Stimulated activated naive CD4-positive, alpha-beta T cell (primary cell): ENCODE measurements at regions not wholly inside any gene's neighbourhood (a gene's known extent, or its start where the extent isn't known, plus 50 kb on each side); places are given as distances from the start of the nearest gene placed in this dataset.
"Not testable (repeated sequence)": the region's sequence is repeated elsewhere in the genome, so short reads cannot be mapped to it uniquely, and the experiment has no call there.

ENCODE experiments used
- DNase-seq, 6 experiments: peaks; one replicate each; lab custom pipeline; 2025; lab: John Stamatoyannopoulos, UW

- DNase-seq, result not testable (repeated sequence)
Observed at GRCh38 chr6:82816243-82816642, 249.4 kb downstream of the UBE3D start.

DNA sequence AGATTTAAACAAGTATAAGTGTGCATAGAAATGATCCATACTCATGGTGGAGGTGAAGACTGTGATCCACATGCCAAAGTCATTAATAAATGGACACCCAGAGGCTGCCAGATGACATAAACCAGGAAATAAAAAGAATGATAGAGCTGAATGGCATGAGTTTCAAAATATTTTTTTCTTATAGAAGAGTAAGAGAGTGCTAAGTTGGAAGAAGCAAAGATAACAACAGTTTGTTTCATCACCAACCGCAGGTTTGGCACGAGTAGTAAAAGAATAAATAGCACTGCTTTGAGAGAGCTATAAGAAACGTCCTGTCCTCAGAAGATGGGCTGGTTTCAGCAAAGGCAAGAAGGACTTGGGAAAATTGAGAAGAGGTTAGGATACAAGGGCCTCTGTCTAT lies 246.9 kb downstream of the UBE3D start:
- no peak for DNase-seq

GRCh38 chr6:82823361-82823760 lies 242.3 kb downstream of the UBE3D start:
- DNase-seq, result no peak

GRCh38 chr6:82832811-82833210 lies 232.8 kb downstream of the UBE3D start:
- no peak for DNase-seq

DNA sequence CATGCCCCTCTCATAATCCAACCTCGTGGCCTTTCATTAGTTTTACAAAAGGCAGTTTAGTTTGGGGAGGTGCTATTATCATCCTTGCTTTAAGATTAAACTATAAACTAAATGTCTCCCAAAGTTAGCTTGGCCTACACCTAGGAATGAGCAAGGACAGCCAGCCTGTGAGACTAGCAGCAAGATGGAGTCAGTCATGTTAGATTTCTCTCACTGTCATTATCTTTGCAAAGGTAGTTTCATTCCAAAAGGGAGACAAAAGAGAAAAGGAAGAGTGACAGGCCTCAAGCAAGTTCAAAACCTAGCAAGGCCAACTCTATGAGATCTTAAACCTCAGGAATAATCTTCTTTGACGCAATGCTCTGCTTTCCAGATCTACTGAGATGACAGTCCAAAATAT lies 232.2 kb downstream of the UBE3D start:
- no peak for DNase-seq

DNA sequence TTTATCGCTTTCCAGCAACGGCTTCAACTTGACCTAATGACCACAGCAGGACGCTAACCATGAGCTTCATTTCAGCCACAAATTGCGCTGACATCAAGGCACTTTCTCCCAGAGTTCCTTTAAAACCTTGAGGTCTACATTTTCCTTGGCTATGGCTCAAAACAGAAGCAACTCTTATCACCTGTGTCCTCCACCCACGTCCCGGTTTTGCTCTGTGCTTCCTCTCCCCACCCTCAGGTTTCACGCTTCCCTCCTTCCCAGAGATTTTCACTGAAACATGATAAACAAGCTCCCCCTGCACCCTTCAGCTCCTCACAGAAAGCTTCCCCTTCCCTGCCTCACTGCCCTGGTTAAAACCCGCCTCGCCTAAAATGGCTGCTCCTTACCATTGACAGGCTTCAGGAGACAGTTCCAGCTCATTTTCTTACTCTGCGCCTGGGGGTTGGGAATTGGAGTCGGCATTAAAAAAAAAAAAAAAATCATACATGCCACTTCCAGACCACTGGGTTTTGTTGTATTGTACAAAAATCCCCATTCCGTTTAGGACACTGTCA lies 229.5 kb downstream of the UBE3D start:
- DNase-seq, result no peak

DNA sequence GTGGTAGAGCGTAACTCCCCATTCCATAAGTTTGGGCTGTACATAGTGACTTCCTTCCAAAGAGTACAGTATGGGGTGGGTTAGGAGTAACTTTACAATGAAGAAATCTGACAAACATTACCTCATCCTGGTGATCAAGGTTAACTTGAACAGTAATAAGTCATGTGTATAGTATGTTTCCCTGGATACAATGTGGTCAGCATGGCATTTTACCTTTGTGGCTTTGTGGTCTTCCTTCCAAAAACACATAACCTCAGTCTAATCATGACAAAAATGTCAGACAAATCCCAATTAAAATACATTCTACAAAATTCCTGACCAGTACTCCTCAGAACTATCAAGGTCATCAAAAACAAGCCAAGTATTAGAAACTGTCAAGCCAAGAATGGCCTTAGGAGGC lies 225.1 kb downstream of the UBE3D start:
- DNase-seq, result no peak

DNA sequence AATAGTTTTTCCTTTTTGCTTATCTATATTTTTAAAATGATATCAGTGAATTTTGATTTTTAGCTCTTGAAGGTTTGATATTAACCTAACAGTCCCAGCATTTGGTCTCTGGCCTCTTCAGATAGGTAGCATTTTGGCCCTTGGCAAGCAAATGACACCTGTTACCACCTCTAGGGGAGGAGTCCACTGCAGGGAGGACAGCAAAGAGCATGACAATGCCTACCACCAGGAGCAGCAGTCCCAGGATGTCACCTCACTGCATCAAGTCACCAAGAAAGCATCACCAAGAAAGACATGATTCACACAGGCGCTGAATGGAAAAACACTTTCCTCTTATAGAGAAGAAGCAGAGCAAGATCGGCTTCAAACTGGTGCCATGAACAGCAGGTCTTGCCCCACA lies 224.3 kb downstream of the UBE3D start:
- no peak for DNase-seq
